ENCODE measurements at regions not wholly inside any gene's neighbourhood (a gene's known extent, or its start where the extent isn't known, plus 50 kb on each side); places are given as distances from the start of the nearest gene placed in this dataset.

- TF ChIP-seq POLR2A (IDR thresholded peaks at IDR 0.05) = no peak
- TF ChIP-seq CTCF (IDR thresholded peaks at IDR 0.05) = no peak
- TF ChIP-seq EP300 (IDR thresholded peaks at IDR 0.05) = no peak
- TF ChIP-seq POLR2AphosphoS5 (IDR thresholded peaks at IDR 0.05) = no peak
Measured at GRCh38 chr20:52251136-52251700, 59.6 kb upstream of the ZFP64 start.
